GM23338 (cell line): ENCODE measurements at regions not wholly inside any gene's neighbourhood (a gene's known extent, or its start where the extent isn't known, plus 50 kb on each side); places are given as distances from the start of the nearest gene placed in this dataset.

Source experiments
- ATAC-seq: fragments of 200-7000 bp; cut with Tn5 transposase; 3 replicates; pipeline ENCODE4 v1.9.1; 2020
- DNase-seq: peaks from one replicate; pipeline ENCODE4 v3.0.0-alpha.2; 2015; ENCODE audit warnings: low spot score
- H2AFZ ChIP-seq: fragments of 200-600 bp; sonication (generic); 2 replicates; pipeline ENCODE4 v1.8.0; 2016; ENCODE audit warnings: antibody characterized with exemption, mild to moderate bottlenecking, moderate library complexity
- H3F3A ChIP-seq: fragments of 200-600 bp; sonication (generic); replicated peaks from 2 replicates; pipeline ENCODE4 v1.8.0; 2017; ENCODE audit warnings: antibody characterized with exemption, mixed run types, low read depth
- H3K27ac ChIP-seq: fragments of 200-600 bp; sonication (generic); 2 replicates; pipeline ENCODE4 v1.6.1; 2016; ENCODE audit warnings: low read depth
- H3K27me3 ChIP-seq: fragments of 200-600 bp; sonication (generic); 2 replicates; pipeline ENCODE4 v1.8.0; 2016; ENCODE audit warnings: mild to moderate bottlenecking, mixed run types, moderate library complexity; ENCODE audit not compliant: insufficient read depth
- H3K36me3 ChIP-seq: fragments of 200-600 bp; sonication (generic); 2 replicates; pipeline ENCODE4 v1.8.0; 2016; ENCODE audit warnings: mild to moderate bottlenecking; ENCODE audit not compliant: insufficient read depth
- H3K4me1 ChIP-seq: fragments of 200-600 bp; sonication (generic); 2 replicates; pipeline ENCODE4 v1.8.0; 2016; ENCODE audit warnings: mild to moderate bottlenecking, moderate library complexity; ENCODE audit not compliant: insufficient read depth
- H3K4me2 ChIP-seq: fragments of 200-600 bp; sonication (generic); 2 replicates; pipeline ENCODE4 v1.7.1; 2017; ENCODE audit warnings: mixed run types
- H3K4me3 ChIP-seq: fragments of 200-600 bp; sonication (generic); 2 replicates; pipeline ENCODE4 v1.6.1; 2016; ENCODE audit warnings: mixed run types
- H3K79me2 ChIP-seq: fragments of 200-600 bp; sonication (generic); replicated peaks from 2 replicates; pipeline ENCODE4 v1.8.0; 2017; ENCODE audit warnings: mild to moderate bottlenecking; ENCODE audit not compliant: insufficient read depth
- H3K9me2 ChIP-seq: fragments of 200-600 bp; sonication (generic); 2 replicates; pipeline ENCODE4 v1.8.0; 2017; ENCODE audit not compliant: insufficient read depth
- H4K20me1 ChIP-seq: fragments of 200-600 bp; sonication (generic); replicated peaks from 2 replicates; pipeline ENCODE4 v1.8.0; 2017; ENCODE audit warnings: mild to moderate bottlenecking; ENCODE audit not compliant: insufficient read depth
- H3K27ac Mint-ChIP-seq: 2 replicates; pipeline ENCODE4 v1.8.0; 2020; ENCODE audit warnings: inconsistent platforms, mild to moderate bottlenecking, moderate library complexity, mixed read lengths
- H3K27me3 Mint-ChIP-seq: 3 replicates; pipeline ENCODE4 v1.8.0; 2022; ENCODE audit warnings: low read depth, mild to moderate bottlenecking, moderate library complexity, mixed read lengths, inconsistent platforms; ENCODE audit not compliant: insufficient read depth, poor library complexity
- H3K36me3 Mint-ChIP-seq: 3 replicates; pipeline ENCODE4 v1.8.0; 2021; ENCODE audit warnings: low read depth, mild to moderate bottlenecking, inconsistent platforms, moderate library complexity, mixed read lengths
- H3K4me1 Mint-ChIP-seq: 3 replicates; pipeline ENCODE4 v1.8.0; 2020; ENCODE audit warnings: mild to moderate bottlenecking, inconsistent platforms, mixed read lengths
- H3K4me3 Mint-ChIP-seq: 3 replicates; pipeline ENCODE4 v1.8.0; 2021; ENCODE audit warnings: moderate library complexity, mild to moderate bottlenecking, inconsistent platforms, mixed read lengths
- H3K9me3 Mint-ChIP-seq: 3 replicates; pipeline ENCODE4 v1.8.0; 2020; ENCODE audit warnings: moderate library complexity, mild to moderate bottlenecking, inconsistent platforms, mixed read lengths
- CREB1 ChIP-seq: fragments of 250-450 bp; sonication (Bioruptor Pico); IDR thresholded peaks from 2 replicates; pipeline ENCODE4 v1.5.0; 2020; ENCODE audit warnings: low read depth, mild to moderate bottlenecking, moderate library complexity
- CTCF ChIP-seq, 2 experiments: fragments of 200-600 bp in 1 of 2; sonication (generic) in 1 of 2; conservative IDR thresholded peaks; 2 replicates each; pipeline versions ENCODE4 v1.5.1 to v1.6.1; 2016 to 2017; ENCODE audit warnings: antibody characterized with exemption in 2 of 2, low read depth in 2 of 2, mild to moderate bottlenecking in 2 of 2, moderate library complexity in 1 of 2
- EZH2phosphoT487 ChIP-seq: fragments of 200-600 bp; sonication (generic); IDR thresholded peaks from one replicate; pipeline ENCODE4 v1.8.1; 2018; ENCODE audit warnings: antibody characterized with exemption; ENCODE audit not compliant: unreplicated experiment
- JUNB ChIP-seq: IDR thresholded peaks from one replicate; pipeline ENCODE4 v1.6.1; 2016; ENCODE audit warnings: antibody characterized with exemption; ENCODE audit not compliant: unreplicated experiment
- POLR2AphosphoS5 ChIP-seq: IDR thresholded peaks from 2 replicates; pipeline ENCODE4 v1.6.1; 2016; ENCODE audit warnings: antibody characterized with exemption, low read depth
- STAT1 ChIP-seq: IDR thresholded peaks from one replicate; pipeline ENCODE4 v1.6.1; 2016; ENCODE audit warnings: antibody characterized with exemption; ENCODE audit not compliant: unreplicated experiment
- ZNF114 ChIP-seq: fragments of 250-450 bp; sonication (Bioruptor Pico); IDR thresholded peaks from 2 replicates; pipeline ENCODE4 v1.5.0; 2020; ENCODE audit warnings: mild to moderate bottlenecking, moderate library complexity
- ZNF331 ChIP-seq: fragments of 250-450 bp; sonication (Bioruptor Pico); IDR thresholded peaks from 2 replicates; pipeline ENCODE4 v1.5.0; 2020; ENCODE audit warnings: low read depth, mild to moderate bottlenecking, moderate library complexity
- ZNF462 ChIP-seq: fragments of 250-450 bp; sonication (Bioruptor Pico); IDR thresholded peaks from 2 replicates; pipeline ENCODE4 v1.5.0; 2020; ENCODE audit warnings: mild to moderate bottlenecking, moderate library complexity
- TF ChIP-seq, protein P1 (sequence below): IDR thresholded peaks from 2 replicates; pipeline ENCODE4 v1.6.1; 2016; ENCODE audit warnings: antibody characterized with exemption

DNA sequence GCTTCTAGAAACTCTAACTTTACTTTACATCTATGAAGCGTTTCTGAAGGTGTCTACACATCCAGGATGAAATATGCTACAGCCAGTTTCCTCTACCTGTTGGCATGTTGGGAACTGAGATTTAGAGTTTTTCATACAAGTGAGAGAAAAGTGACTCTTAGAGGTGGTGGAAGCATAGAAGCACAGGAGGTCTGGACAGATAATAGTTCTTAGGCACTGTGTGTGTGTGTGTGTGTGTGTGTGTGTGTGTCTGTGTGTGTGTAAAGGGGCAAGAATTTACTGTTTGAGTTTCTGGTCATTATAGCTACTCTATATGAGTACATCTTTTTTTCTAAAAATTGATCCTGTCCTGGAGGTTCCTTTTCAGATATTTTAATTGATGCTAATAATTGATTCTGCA, 110.7 kb upstream of the MTPN start:
- DNase-seq (no peak), ATAC-seq (no peak)
- Histone ChIP-seq H3K27me3 (no peaks in the 10 kb centered on the region), H3K9me2 (peaks cover 3% of the 10 kb centered on the region; the same call in 1 of the 2 replicates), H3K4me3 (no peak overlapping the region), H3F3A (no peaks in the 10 kb centered on the region), H3K79me2 (no peaks in the 10 kb centered on the region), H3K36me3 (no peaks in the 10 kb centered on the region), H3K4me1 (no peaks in the 10 kb centered on the region), H2AFZ (no peak overlapping the region), H4K20me1 (no peaks in the 10 kb centered on the region), H3K4me2 (no peak overlapping the region), H3K27ac (no peak overlapping the region)
- H3K36me3 Mint-ChIP-seq, result no peaks in the 10 kb centered on the region
- H3K27ac Mint-ChIP-seq, result no peak overlapping the region
- peaks cover 4% of the 10 kb centered on the region; the same call in 1 of the 3 replicates for H3K4me1 Mint-ChIP-seq
- no peak overlapping the region for H3K4me3 Mint-ChIP-seq
- TF ChIP-seq ZNF114 (CRISPR knock-in tag) (no peak), EZH2phosphoT487 (no peak), ZNF462 (CRISPR knock-in tag) (no peak), CREB1 (CRISPR knock-in tag) (no peak), POLR2AphosphoS5 (no peak), JUNB (no peak), CTCF (conservative IDR thresholded peaks at IDR 0.05; ENCODE audit: low read depth in 2 of 2) (no peak), ZNF331 (CRISPR knock-in tag) (no peak), STAT1 (no peak)
- TF ChIP-seq, protein P1, sequence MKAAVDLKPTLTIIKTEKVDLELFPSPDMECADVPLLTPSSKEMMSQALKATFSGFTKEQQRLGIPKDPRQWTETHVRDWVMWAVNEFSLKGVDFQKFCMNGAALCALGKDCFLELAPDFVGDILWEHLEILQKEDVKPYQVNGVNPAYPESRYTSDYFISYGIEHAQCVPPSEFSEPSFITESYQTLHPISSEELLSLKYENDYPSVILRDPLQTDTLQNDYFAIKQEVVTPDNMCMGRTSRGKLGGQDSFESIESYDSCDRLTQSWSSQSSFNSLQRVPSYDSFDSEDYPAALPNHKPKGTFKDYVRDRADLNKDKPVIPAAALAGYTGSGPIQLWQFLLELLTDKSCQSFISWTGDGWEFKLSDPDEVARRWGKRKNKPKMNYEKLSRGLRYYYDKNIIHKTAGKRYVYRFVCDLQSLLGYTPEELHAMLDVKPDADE, result no peak
- no peaks in the 10 kb centered on the region for H3K27me3 Mint-ChIP-seq
- H3K9me3 Mint-ChIP-seq, result peaks cover 3% of the 10 kb centered on the region; the same call in 1 of the 3 replicates
